ENCODE measurements at regions not wholly inside any gene's neighbourhood (a gene's known extent, or its start where the extent isn't known, plus 50 kb on each side); places are given as distances from the start of the nearest gene placed in this dataset.

- Histone ChIP-seq H3K36me3 (no peaks in the 10 kb centered on the region), H3K27ac (replicated peaks in 1 of 4) (no peak overlapping the region), H3K9me3 (no peaks in the 10 kb centered on the region), H3K4me1 (no peaks in the 10 kb centered on the region), H3K27me3 (no peaks in the 10 kb centered on the region), H3K4me3 (no peak overlapping the region)
- intact Hi-C loops (cut with DNase I): no loop called here
- no peak for TF ChIP-seq EP300 (IDR thresholded peaks at IDR 0.05)
- no peak for TF ChIP-seq CTCF (IDR thresholded peaks at IDR 0.05)
- TF ChIP-seq POLR2A (IDR thresholded peaks at IDR 0.05; ENCODE audit: low read depth): no peak
- no peak for TF ChIP-seq POLR2AphosphoS5 (IDR thresholded peaks at IDR 0.05)
- 88% methylated on average over 3 of the region's 3 CpGs for WGBS
- no peak for DNase-seq (ENCODE audit: extremely low spot score)
Measured at GRCh38 chr11:90805172-90805571, 582.3 kb upstream of the CHORDC1 start.

GRCh38 chr11:90803831-90804230 is 581.0 kb upstream of the CHORDC1 start:
- no peaks in the 10 kb centered on the region for H3K27me3 ChIP-seq
- TF ChIP-seq POLR2AphosphoS5 (IDR thresholded peaks at IDR 0.05): no peak
- intact Hi-C loops (cut with DNase I): no loop called here
- H3K27ac ChIP-seq (replicated peaks in 1 of 4): no peak overlapping the region
- DNase-seq (ENCODE audit: extremely low spot score): no peak
- no peaks in the 10 kb centered on the region for H3K9me3 ChIP-seq
- WGBS: 90% methylated on average over 7 of the region's 7 CpGs
- H3K4me1 ChIP-seq: no peaks in the 10 kb centered on the region
- H3K36me3 ChIP-seq: no peaks in the 10 kb centered on the region
- no peak overlapping the region for H3K4me3 ChIP-seq

GRCh38 chr11:90803366-90803765 is 580.5 kb upstream of the CHORDC1 start:
- 58% methylated on average over 3 of the region's 3 CpGs for WGBS
- intact Hi-C loops (cut with DNase I): no loop called here
- H3K4me1 ChIP-seq: no peaks in the 10 kb centered on the region
- no peaks in the 10 kb centered on the region for H3K27me3 ChIP-seq
- no peaks in the 10 kb centered on the region for H3K36me3 ChIP-seq
- no peak overlapping the region for H3K4me3 ChIP-seq
- no peak for DNase-seq (ENCODE audit: extremely low spot score)
- H3K27ac ChIP-seq (replicated peaks in 1 of 4): no peak overlapping the region
- no peaks in the 10 kb centered on the region for H3K9me3 ChIP-seq
- TF ChIP-seq POLR2A (IDR thresholded peaks at IDR 0.05; ENCODE audit: low read depth) (no peak), EP300 (IDR thresholded peaks at IDR 0.05) (no peak), CTCF (IDR thresholded peaks at IDR 0.05) (no peak), POLR2AphosphoS5 (IDR thresholded peaks at IDR 0.05) (no peak)

GRCh38 chr11:90798769-90799168 is 575.9 kb upstream of the CHORDC1 start:
- 85% methylated on average over 3 of the region's 3 CpGs for WGBS
- Histone ChIP-seq H3K36me3 (no peaks in the 10 kb centered on the region), H3K9me3 (no peaks in the 10 kb centered on the region), H3K4me3 (no peak overlapping the region), H3K27me3 (no peaks in the 10 kb centered on the region), H3K27ac (replicated peaks in 1 of 4) (no peak overlapping the region), H3K4me1 (no peaks in the 10 kb centered on the region)
- DNase-seq (ENCODE audit: extremely low spot score): no peak
- intact Hi-C loops (cut with DNase I): no loop called here
- TF ChIP-seq POLR2AphosphoS5 (IDR thresholded peaks at IDR 0.05) (no peak), EP300 (IDR thresholded peaks at IDR 0.05) (no peak), CTCF (IDR thresholded peaks at IDR 0.05) (no peak), POLR2A (IDR thresholded peaks at IDR 0.05; ENCODE audit: low read depth) (no peak)

GRCh38 chr11:90795746-90796145 is 572.9 kb upstream of the CHORDC1 start:
- Histone ChIP-seq H3K27ac (replicated peaks in 1 of 4) (no peak overlapping the region), H3K27me3 (no peaks in the 10 kb centered on the region), H3K9me3 (no peaks in the 10 kb centered on the region), H3K4me3 (no peak overlapping the region), H3K36me3 (no peaks in the 10 kb centered on the region), H3K4me1 (no peaks in the 10 kb centered on the region)
- intact Hi-C loops (cut with DNase I): no loop called here
- 88% methylated on average over 4 of the region's 4 CpGs for WGBS
- no peak for DNase-seq (ENCODE audit: extremely low spot score)
- TF ChIP-seq POLR2AphosphoS5 (IDR thresholded peaks at IDR 0.05) (no peak), EP300 (IDR thresholded peaks at IDR 0.05) (no peak), CTCF (IDR thresholded peaks at IDR 0.05) (no peak), POLR2A (IDR thresholded peaks at IDR 0.05; ENCODE audit: low read depth) (no peak)
